Neutrophil (primary cell): ENCODE measurements at regions not wholly inside any gene's neighbourhood (a gene's known extent, or its start where the extent isn't known, plus 50 kb on each side); places are given as distances from the start of the nearest gene placed in this dataset.
"Not testable (repeated sequence)": the region's sequence is repeated elsewhere in the genome, so short reads cannot be mapped to it uniquely, and the experiment has no call there.

ENCODE experiments used
- H3K27ac ChIP-seq: fragments of 200-600 bp; sonication (generic); 2 replicates; pipeline ENCODE4 v1.5.1; 2016; ENCODE audit warnings: mild to moderate bottlenecking, moderate library complexity
- H3K27me3 ChIP-seq: fragments of 200-600 bp; sonication (generic); 2 replicates; pipeline ENCODE4 v1.6.0; 2016; ENCODE audit warnings: mild to moderate bottlenecking
- H3K36me3 ChIP-seq: fragments of 200-600 bp; sonication (generic); 2 replicates; pipeline ENCODE4 v1.5.1; 2017
- H3K4me1 ChIP-seq, 2 experiments: fragments of 200-600 bp in 1 of 2; sonication (generic) in 1 of 2; 1 replicate in 1 of 2; 2 replicates in 1 of 2; pipeline versions ENCODE4 v1.5.1 to v1.6.1; 2013 to 2016; ENCODE audit warnings: low read depth in 1 of 2, low read length in 1 of 2, mild to moderate bottlenecking in 1 of 2, moderate library complexity in 1 of 2; ENCODE audit not compliant: control insufficient read depth in 1 of 2, insufficient read depth in 1 of 2
- H3K4me3 ChIP-seq, 2 experiments: fragments of 200-600 bp in 1 of 2; sonication (generic) in 1 of 2; 1 replicate in 1 of 2; 2 replicates in 1 of 2; pipeline ENCODE4 v1.5.1; 2013 to 2016; ENCODE audit warnings: low read depth in 1 of 2, low read length in 1 of 2, mild to moderate bottlenecking in 1 of 2, moderate library complexity in 1 of 2
- H3K9me3 ChIP-seq: fragments of 200-600 bp; sonication (generic); 2 replicates; pipeline ENCODE4 v1.5.1; 2016
- TF ChIP-seq, protein P1 (sequence below): fragments of 200-600 bp; sonication (generic); IDR thresholded peaks from 2 replicates; pipeline ENCODE4 v1.5.1; 2016; ENCODE audit warnings: antibody characterized with exemption

DNA sequence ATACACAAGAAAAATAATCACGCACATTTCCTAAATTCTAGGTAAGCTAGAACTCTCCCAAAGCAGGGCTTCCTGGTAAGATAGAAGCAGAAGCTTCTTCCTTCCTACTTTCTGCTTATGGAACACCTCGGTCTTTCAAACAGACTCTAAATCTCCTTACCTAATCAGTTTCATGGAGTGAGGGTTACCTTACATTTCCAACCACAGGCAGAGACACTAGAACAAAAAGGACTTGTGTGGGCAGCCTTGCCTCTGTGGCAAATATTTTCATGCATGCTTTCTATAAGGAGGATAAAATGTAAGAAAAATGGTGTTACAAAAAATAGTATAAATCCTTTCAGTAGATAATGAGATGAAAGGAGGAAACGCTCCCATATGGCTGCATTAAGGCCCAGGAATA lies 386.3 kb upstream of the SMIM30 start:
- Histone ChIP-seq H3K4me3 (no peak overlapping the region), H3K36me3 (no peaks in the 10 kb centered on the region), H3K27ac (no peak overlapping the region), H3K9me3 (no peaks in the 10 kb centered on the region), H3K4me1 (no peaks in the 10 kb centered on the region), H3K27me3 (no peaks in the 10 kb centered on the region)
- TF ChIP-seq, protein P1, sequence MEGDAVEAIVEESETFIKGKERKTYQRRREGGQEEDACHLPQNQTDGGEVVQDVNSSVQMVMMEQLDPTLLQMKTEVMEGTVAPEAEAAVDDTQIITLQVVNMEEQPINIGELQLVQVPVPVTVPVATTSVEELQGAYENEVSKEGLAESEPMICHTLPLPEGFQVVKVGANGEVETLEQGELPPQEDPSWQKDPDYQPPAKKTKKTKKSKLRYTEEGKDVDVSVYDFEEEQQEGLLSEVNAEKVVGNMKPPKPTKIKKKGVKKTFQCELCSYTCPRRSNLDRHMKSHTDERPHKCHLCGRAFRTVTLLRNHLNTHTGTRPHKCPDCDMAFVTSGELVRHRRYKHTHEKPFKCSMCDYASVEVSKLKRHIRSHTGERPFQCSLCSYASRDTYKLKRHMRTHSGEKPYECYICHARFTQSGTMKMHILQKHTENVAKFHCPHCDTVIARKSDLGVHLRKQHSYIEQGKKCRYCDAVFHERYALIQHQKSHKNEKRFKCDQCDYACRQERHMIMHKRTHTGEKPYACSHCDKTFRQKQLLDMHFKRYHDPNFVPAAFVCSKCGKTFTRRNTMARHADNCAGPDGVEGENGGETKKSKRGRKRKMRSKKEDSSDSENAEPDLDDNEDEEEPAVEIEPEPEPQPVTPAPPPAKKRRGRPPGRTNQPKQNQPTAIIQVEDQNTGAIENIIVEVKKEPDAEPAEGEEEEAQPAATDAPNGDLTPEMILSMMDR, result no peak

GRCh38 chr7:113504142-113504541 lies 385.8 kb upstream of the SMIM30 start:
- TF ChIP-seq, protein P1, result no peak
- H3K27me3 ChIP-seq, result no peaks in the 10 kb centered on the region
- no peaks in the 10 kb centered on the region for H3K9me3 ChIP-seq
- H3K27ac ChIP-seq, result no peak overlapping the region
- H3K4me3 ChIP-seq, result no peak overlapping the region
- no peaks in the 10 kb centered on the region for H3K36me3 ChIP-seq
- no peaks in the 10 kb centered on the region for H3K4me1 ChIP-seq

DNA sequence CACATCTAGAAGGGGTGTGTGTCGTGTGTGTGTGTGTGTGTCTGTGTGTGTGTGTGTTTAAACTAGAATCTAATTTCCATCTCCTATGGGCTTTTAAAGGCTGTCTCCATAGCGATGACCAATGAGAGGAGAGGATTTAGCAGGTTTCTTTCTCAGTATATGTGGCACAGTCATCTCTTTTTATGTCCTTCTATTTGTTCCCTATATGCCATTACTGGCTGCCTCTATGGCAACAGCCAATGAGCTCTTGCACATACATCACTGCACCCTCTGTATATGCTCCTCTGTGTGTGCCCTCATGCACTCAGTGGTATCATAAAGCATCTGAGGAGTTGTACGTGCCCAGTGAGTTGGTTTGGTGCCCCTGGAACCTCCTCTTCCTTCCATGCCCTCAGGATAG lies 378.2 kb upstream of the SMIM30 start:
- not testable (repeated sequence) for H3K36me3 ChIP-seq, H3K9me3 ChIP-seq, H3K27me3 ChIP-seq, H3K4me1 ChIP-seq, H3K4me3 ChIP-seq, H3K27ac ChIP-seq

DNA sequence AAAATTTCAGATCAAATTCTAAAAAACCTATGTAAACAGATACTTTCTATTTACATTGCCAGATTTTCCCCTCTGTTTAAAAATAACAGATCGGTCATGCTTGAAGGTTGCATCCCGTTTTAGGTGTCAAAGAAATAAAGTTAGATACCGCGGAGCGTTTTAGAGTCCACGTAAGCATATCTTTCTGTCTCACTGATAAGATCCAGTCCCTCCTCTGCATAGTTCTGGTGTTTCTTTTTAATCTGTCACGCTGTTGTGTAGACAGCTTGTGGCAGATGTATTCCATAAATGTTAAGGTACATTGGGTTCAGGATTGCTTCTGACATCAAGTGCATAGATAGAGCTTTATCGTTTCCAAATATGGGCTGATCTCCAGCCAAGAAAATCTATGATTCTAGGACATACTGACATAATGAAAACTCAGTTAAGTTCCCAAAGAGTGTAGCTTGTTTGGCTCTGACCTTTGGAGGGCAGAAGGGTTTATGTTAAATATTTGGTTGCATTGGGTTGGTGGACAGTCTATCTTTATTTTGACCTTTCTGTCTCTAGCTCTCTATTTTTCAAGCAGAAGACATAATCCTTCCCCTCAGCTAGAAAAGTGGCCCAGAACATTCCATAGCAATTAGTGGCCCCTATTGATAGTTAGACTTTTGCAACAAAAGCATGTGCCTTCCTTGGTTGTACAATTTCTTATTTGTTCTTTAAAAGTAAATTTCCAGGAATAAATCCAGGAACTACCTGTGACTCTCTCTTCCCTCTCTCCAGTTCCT lies 376.6 kb upstream of the SMIM30 start:
- H3K4me3 ChIP-seq, H3K27ac ChIP-seq, H3K27me3 ChIP-seq, H3K9me3 ChIP-seq, H3K36me3 ChIP-seq, H3K4me1 ChIP-seq: not testable (repeated sequence)

- no peak overlapping the region for H3K27ac ChIP-seq
- no peaks in the 10 kb centered on the region for H3K27me3 ChIP-seq
- no peak overlapping the region for H3K4me3 ChIP-seq
- no peaks in the 10 kb centered on the region for H3K4me1 ChIP-seq
- TF ChIP-seq, protein P1, result no peak
- H3K36me3 ChIP-seq, result no peaks in the 10 kb centered on the region
- H3K9me3 ChIP-seq, result no peaks in the 10 kb centered on the region
These were observed 373.0 kb upstream of the SMIM30 start for GRCh38 chr7:113491305-113491704.

DNA sequence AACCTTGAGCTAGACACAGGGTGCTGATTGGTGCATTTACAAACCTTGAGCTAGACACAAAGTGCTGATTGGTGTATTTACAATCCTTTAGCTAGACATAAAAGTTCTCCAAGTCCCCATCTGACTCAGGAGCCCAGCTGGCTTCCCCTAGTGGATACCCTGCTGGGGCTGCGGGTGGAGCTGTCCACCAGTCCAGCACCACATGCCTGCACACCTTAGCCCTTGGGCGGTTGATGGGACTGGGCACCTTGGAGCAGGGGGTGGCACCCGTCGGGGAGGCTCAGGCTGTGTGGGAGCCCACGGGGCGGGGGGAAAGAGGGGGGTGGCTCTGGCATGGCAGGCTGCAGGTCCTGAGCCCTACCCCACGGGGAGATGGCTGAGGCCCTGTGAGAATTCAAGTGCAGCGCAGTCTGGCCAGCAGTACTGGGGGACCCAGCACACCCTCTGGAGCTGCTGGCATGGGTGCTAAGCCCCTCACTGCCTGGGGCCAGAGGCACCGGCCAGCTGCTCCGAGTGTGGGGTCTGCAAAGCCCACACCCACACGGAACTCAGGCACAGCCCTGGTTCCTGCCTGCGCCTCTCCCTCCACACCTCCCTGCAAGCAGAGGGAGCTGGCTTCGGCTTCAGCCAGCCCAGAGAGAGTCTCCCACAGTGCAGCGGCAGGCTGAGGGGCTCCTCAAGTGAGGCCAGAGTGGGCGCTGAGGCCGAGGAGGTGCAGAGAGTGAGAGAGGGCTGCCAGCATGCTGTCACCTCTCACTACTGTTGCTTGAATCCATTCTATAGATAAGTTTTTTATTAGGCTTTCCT lies 369.8 kb upstream of the SMIM30 start:
- H3K27ac ChIP-seq, result no peak overlapping the region
- no peaks in the 10 kb centered on the region for H3K4me1 ChIP-seq
- no peak overlapping the region for H3K4me3 ChIP-seq
- no peaks in the 10 kb centered on the region for H3K27me3 ChIP-seq
- H3K36me3 ChIP-seq, result no peaks in the 10 kb centered on the region
- TF ChIP-seq, protein P1, result no peak
- H3K9me3 ChIP-seq, result no peaks in the 10 kb centered on the region
